ENCODE measurements at regions not wholly inside any gene's neighbourhood (a gene's known extent, or its start where the extent isn't known, plus 50 kb on each side); places are given as distances from the start of the nearest gene placed in this dataset.

- dilution Hi-C loops (cut with MboI; ENCODE audit: extremely low pct_ligation_motif_present, low sequenced_read_pairs): no loop called here
- H3K4me3 ChIP-seq (ENCODE audit: control insufficient read depth in 2 of 3, extremely low read depth in 1 of 3, insufficient read depth in 2 of 3, low read depth in 1 of 3, low read length in 3 of 3): no peak overlapping the region
- no peak overlapping the region for H3K4me2 ChIP-seq (ENCODE audit: control insufficient read depth, extremely low read depth, insufficient read depth, low read depth, low read length)
Observed at GRCh38 chr5:77850536-77851175, 74.5 kb upstream of the TBCA start.

DNA sequence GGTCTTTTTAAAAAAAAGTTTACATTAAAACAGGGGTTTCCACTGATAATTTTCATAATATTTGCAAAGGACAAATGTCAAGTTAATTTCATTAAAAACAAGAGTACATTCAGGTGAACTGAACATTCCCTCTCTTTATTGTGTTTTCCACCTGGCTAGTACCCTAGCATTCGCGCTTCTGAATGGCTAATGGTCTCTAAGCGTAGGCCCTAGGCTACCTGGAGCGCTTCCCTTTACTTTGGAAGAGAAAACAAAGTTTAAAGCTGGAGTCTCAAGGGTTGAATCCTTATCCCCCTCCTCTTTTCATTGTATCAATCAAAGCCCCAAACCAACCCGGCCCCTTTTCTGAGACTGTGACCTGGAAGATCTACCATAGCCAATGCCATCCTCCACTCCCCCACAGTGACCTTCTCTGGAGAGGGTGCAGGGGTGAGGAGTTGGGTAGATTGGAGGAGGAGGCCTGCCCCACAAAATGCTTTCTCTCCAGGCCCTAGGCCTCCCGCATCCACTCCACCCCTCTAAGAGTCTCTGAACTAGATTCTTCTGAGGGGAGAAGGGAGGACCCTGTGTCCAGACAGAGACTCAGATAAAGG, 73.3 kb upstream of the TBCA start:
- Histone ChIP-seq H3K79me2 (ENCODE audit: control insufficient read depth, insufficient read depth, low read length) (no peaks in the 10 kb centered on the region), H3K4me3 (ENCODE audit: control insufficient read depth in 2 of 3, extremely low read depth in 1 of 3, insufficient read depth in 2 of 3, low read depth in 1 of 3, low read length in 3 of 3) (no peak overlapping the region), H3K9me1 (ENCODE audit: control insufficient read depth, extremely low read depth, insufficient read depth, low read length) (no peaks in the 10 kb centered on the region), H4K20me1 (ENCODE audit: control insufficient read depth, extremely low read depth, insufficient read depth, low read length) (no peaks in the 10 kb centered on the region), H3K9ac (ENCODE audit: control insufficient read depth, extremely low read depth, insufficient read depth, low read length) (no peak overlapping the region), H3K27me3 (ENCODE audit: control insufficient read depth, extremely low read depth, insufficient read depth, low read length) (peaks cover 55% of the 10 kb centered on the region), H3K4me2 (ENCODE audit: control insufficient read depth, extremely low read depth, insufficient read depth, low read depth, low read length) (no peak overlapping the region), H3K9me3 (ENCODE audit: control insufficient read depth, low read depth, low read length) (no peaks in the 10 kb centered on the region), H3K4me1 (ENCODE audit: control insufficient read depth, extremely low read depth, insufficient read depth, low read length) (peaks cover 4% of the 10 kb centered on the region), H3K36me3 (ENCODE audit: control insufficient read depth in 2 of 2, extremely low read depth in 1 of 2, insufficient read depth in 2 of 2, low read length in 2 of 2) (no peaks in the 10 kb centered on the region), H3K27ac (ENCODE audit: control insufficient read depth, insufficient read depth, low read length) (no peak overlapping the region), H2AFZ (ENCODE audit: control insufficient read depth, low read length) (no peak overlapping the region)
- TF ChIP-seq EZH2 (IDR thresholded peaks at IDR 0.05; ENCODE audit: low read length): no peak
- no peak for TF ChIP-seq CTCF (optimal IDR thresholded peaks at IDR 0.05 in 1 of 3, IDR thresholded peaks at IDR 0.05 in 1 of 3, conservative IDR thresholded peaks at IDR 0.05 in 1 of 3; ENCODE audit: extremely low read depth in 1 of 3, insufficient read depth in 2 of 3, low read length in 3 of 3)
- FAIRE-seq (no peak), DNase-seq (ENCODE audit: low read depth, low spot score) (no peak)
- dilution Hi-C loops (cut with MboI; ENCODE audit: extremely low pct_ligation_motif_present, low sequenced_read_pairs): no loop called here

More at GRCh38 chr5:77850536-77851175, 74.5 kb upstream of the TBCA start:
- no peaks in the 10 kb centered on the region for H4K20me1 ChIP-seq (ENCODE audit: control insufficient read depth, extremely low read depth, insufficient read depth, low read length)
- H3K36me3 ChIP-seq (ENCODE audit: control insufficient read depth in 2 of 2, extremely low read depth in 1 of 2, insufficient read depth in 2 of 2, low read length in 2 of 2): no peaks in the 10 kb centered on the region
- peaks cover 4% of the 10 kb centered on the region for H3K4me1 ChIP-seq (ENCODE audit: control insufficient read depth, extremely low read depth, insufficient read depth, low read length)
- no peak overlapping the region for H3K27ac ChIP-seq (ENCODE audit: control insufficient read depth, insufficient read depth, low read length)
- DNase-seq (ENCODE audit: low read depth, low spot score) (no peak), FAIRE-seq (no peak)
- H2AFZ ChIP-seq (ENCODE audit: control insufficient read depth, low read length): no peak overlapping the region
- H3K9me3 ChIP-seq (ENCODE audit: control insufficient read depth, low read depth, low read length): no peaks in the 10 kb centered on the region
- TF ChIP-seq EZH2 (IDR thresholded peaks at IDR 0.05; ENCODE audit: low read length): no peak
- TF ChIP-seq CTCF (optimal IDR thresholded peaks at IDR 0.05 in 1 of 3, IDR thresholded peaks at IDR 0.05 in 1 of 3, conservative IDR thresholded peaks at IDR 0.05 in 1 of 3; ENCODE audit: extremely low read depth in 1 of 3, insufficient read depth in 2 of 3, low read length in 3 of 3): no peak
- H3K79me2 ChIP-seq (ENCODE audit: control insufficient read depth, insufficient read depth, low read length): no peaks in the 10 kb centered on the region
- H3K9me1 ChIP-seq (ENCODE audit: control insufficient read depth, extremely low read depth, insufficient read depth, low read length): no peaks in the 10 kb centered on the region
- H3K9ac ChIP-seq (ENCODE audit: control insufficient read depth, extremely low read depth, insufficient read depth, low read length): no peak overlapping the region
- peaks cover 57% of the 10 kb centered on the region for H3K27me3 ChIP-seq (ENCODE audit: control insufficient read depth, extremely low read depth, insufficient read depth, low read length)

Measured in keratinocyte (primary cell).